Transverse colon (tissue), 3 donors: ENCODE measurements at regions not wholly inside any gene's neighbourhood (a gene's known extent, or its start where the extent isn't known, plus 50 kb on each side); places are given as distances from the start of the nearest gene placed in this dataset.

Source experiments
- CTCF ChIP-seq, 5 experiments: fragments of 200-600 bp in 3 of 5; fragments of 450-650 bp in 2 of 5; sonication (generic) in 3 of 5; IDR thresholded peaks; 1 replicate in 2 of 5; 2 replicates in 3 of 5; pipeline ENCODE4 v1.5.1; 2016 to 2017; ENCODE audit warnings: antibody characterized with exemption in 5 of 5, inconsistent platforms in 3 of 5, mild to moderate bottlenecking in 2 of 5, moderate library complexity in 1 of 5
- EP300 ChIP-seq: sonication (generic); formaldehyde crosslinking; IDR thresholded peaks from one replicate; pipeline ENCODE4 v1.6.1; 2017; ENCODE audit warnings: antibody characterized with exemption, low read depth

GRCh38 chr22:47564158-47564450 lies 801.7 kb downstream of the TBC1D22A start:
- TF ChIP-seq EP300 (no peak), CTCF (IDR thresholded peaks at IDR 0.05) (no peak)
